ENCODE measurements at regions not wholly inside any gene's neighbourhood (a gene's known extent, or its start where the extent isn't known, plus 50 kb on each side); places are given as distances from the start of the nearest gene placed in this dataset.

- Histone ChIP-seq H4K20me1 (ENCODE audit: insufficient read depth) (no peaks in the 10 kb centered on the region), H3K27me3 (replicated peaks; ENCODE audit: insufficient read depth) (no peaks in the 10 kb centered on the region; the same call in 1 of the 2 replicates), H3K9ac (no peak overlapping the region), H3K4me3 (no peak overlapping the region), H3K9me2 (ENCODE audit: insufficient read depth) (no peaks in the 10 kb centered on the region), H3F3A (ENCODE audit: insufficient read depth) (no peaks in the 10 kb centered on the region), H2AFZ (no peak overlapping the region), H3K4me1 (ENCODE audit: insufficient read depth) (no peaks in the 10 kb centered on the region), H3K36me3 (ENCODE audit: low read depth) (no peaks in the 10 kb centered on the region), H3K9me3 (ENCODE audit: low read depth) (no peaks in the 10 kb centered on the region), H3K4me2 (ENCODE audit: unreplicated experiment) (no peak overlapping the region), H3K79me2 (ENCODE audit: insufficient read depth) (no peaks in the 10 kb centered on the region), H3K27ac (no peak overlapping the region)
- 35 to 39% methylated on average over 5 of the region's 5 CpGs for WGBS, 2 experiments (ENCODE audit: low coverage in 1 of 2, low lambda C conversion rate in 2 of 2, missing lambda C conversion rate in 2 of 2)
- TF ChIP-seq EZH2 (IDR thresholded peaks at IDR 0.05; ENCODE audit: insufficient read depth, poor library complexity, severe bottlenecking) (no peak), EZH2phosphoT487 (IDR thresholded peaks at IDR 0.05; ENCODE audit: insufficient read depth, low read depth) (no peak)
- no peak for DNase-seq
- in situ Hi-C loops (cut with MboI): no loop called here
Observed at GRCh38 chr11:70605846-70606245, 207.5 kb downstream of the CTTN start.

DNA sequence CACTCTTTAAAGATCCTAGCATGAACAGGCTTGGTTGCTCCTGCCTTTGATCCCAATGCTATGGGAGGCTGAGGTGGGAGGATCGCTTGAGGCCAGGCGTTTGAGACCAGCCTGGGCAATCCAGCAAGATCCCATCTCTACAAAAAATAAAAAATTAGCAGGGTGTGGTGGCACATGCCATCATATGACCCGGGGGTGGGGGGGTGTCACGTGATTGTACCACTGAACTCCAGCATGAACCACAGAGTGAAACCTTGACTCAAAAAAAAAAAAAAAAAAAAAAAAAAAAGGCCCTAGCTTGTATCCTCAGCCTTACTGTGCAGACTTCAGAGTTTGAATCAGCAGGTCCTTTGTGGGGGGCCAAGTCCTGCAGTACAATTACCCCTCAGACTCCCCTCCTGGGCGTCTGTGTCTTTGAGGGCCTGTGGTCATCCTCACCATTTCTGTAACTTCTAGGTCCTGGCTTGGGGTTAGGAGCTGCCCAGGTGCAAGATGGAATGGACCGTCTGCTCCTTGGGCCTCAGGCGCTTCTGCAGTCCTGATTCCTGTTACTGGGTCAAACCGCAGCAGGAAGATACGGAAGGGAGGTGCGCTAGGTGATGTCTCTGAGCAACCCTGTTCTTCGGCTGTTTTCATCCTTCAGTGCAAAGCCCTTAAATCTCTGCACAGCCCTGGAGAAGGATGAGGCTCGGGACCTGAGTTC, 208.1 kb downstream of the CTTN start:
- H3F3A ChIP-seq (ENCODE audit: insufficient read depth): no peaks in the 10 kb centered on the region
- TF ChIP-seq EZH2 (IDR thresholded peaks at IDR 0.05; ENCODE audit: insufficient read depth, poor library complexity, severe bottlenecking) (no peak), EZH2phosphoT487 (IDR thresholded peaks at IDR 0.05; ENCODE audit: insufficient read depth, low read depth) (no peak)
- H3K9ac ChIP-seq: no peak overlapping the region
- H3K4me3 ChIP-seq: no peak overlapping the region
- no peak overlapping the region for H3K27ac ChIP-seq
- no peaks in the 10 kb centered on the region for H3K9me2 ChIP-seq (ENCODE audit: insufficient read depth)
- H3K9me3 ChIP-seq (ENCODE audit: low read depth): no peaks in the 10 kb centered on the region
- no peaks in the 10 kb centered on the region for H3K79me2 ChIP-seq (ENCODE audit: insufficient read depth)
- no peaks in the 10 kb centered on the region for H4K20me1 ChIP-seq (ENCODE audit: insufficient read depth)
- in situ Hi-C loops (cut with MboI): no loop called here
- no peak for DNase-seq
- no peak overlapping the region for H3K4me2 ChIP-seq (ENCODE audit: unreplicated experiment)
- H2AFZ ChIP-seq: no peak overlapping the region
- no peaks in the 10 kb centered on the region for H3K36me3 ChIP-seq (ENCODE audit: low read depth)
- H3K4me1 ChIP-seq (ENCODE audit: insufficient read depth): no peaks in the 10 kb centered on the region
- 59 to 60% methylated on average over 11 to 12 of the region's 12 CpGs for WGBS, 2 experiments (ENCODE audit: low coverage in 1 of 2, low lambda C conversion rate in 2 of 2, missing lambda C conversion rate in 2 of 2)
- H3K27me3 ChIP-seq (replicated peaks; ENCODE audit: insufficient read depth): no peaks in the 10 kb centered on the region; the same call in 1 of the 2 replicates

- in situ Hi-C loops (cut with MboI): no loop called here
- TF ChIP-seq EZH2phosphoT487 (IDR thresholded peaks at IDR 0.05; ENCODE audit: insufficient read depth, low read depth): no peak
- TF ChIP-seq EZH2 (IDR thresholded peaks at IDR 0.05; ENCODE audit: insufficient read depth, poor library complexity, severe bottlenecking): no peak
- Histone ChIP-seq H3F3A (ENCODE audit: insufficient read depth) (no peaks in the 10 kb centered on the region), H3K4me2 (ENCODE audit: unreplicated experiment) (no peak overlapping the region), H3K9ac (no peak overlapping the region), H3K79me2 (ENCODE audit: insufficient read depth) (no peaks in the 10 kb centered on the region), H3K4me3 (no peak overlapping the region), H2AFZ (no peak overlapping the region), H4K20me1 (ENCODE audit: insufficient read depth) (no peaks in the 10 kb centered on the region), H3K36me3 (ENCODE audit: low read depth) (no peaks in the 10 kb centered on the region), H3K9me2 (ENCODE audit: insufficient read depth) (no peaks in the 10 kb centered on the region), H3K4me1 (ENCODE audit: insufficient read depth) (no peaks in the 10 kb centered on the region), H3K9me3 (ENCODE audit: low read depth) (no peaks in the 10 kb centered on the region), H3K27me3 (replicated peaks; ENCODE audit: insufficient read depth) (no peaks in the 10 kb centered on the region; the same call in 1 of the 2 replicates), H3K27ac (no peak overlapping the region)
- WGBS, 2 experiments (ENCODE audit: low coverage in 1 of 2, low lambda C conversion rate in 2 of 2, missing lambda C conversion rate in 2 of 2): 63 to 65% methylated on average over 10 of the region's 10 CpGs
- DNase-seq: no peak
Observed at GRCh38 chr11:70606951-70607330, 208.6 kb downstream of the CTTN start.

DNA sequence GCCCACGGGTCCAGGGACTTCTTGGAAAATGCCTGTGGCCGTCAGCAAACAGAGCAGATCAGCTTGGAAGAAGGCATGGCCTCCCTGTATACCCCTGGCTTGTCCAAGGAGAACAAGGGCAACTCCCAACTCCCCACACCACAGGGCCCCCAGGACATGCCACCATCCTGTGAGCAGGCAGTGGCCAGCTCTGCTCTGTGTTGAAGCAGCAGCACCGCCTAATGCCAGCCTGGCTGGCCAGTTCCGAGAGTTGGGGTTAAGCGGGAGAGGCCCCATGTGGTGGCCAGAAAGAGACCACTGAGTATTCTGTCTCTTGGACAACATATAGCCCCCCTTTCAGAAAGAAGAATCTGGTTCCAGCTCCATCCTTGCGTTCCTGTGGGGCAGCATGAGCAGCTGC, 209.2 kb downstream of the CTTN start:
- no peak overlapping the region for H2AFZ ChIP-seq
- H3K27ac ChIP-seq: no peak overlapping the region
- no peaks in the 10 kb centered on the region for H3K36me3 ChIP-seq (ENCODE audit: low read depth)
- no peak overlapping the region for H3K4me3 ChIP-seq
- H3K79me2 ChIP-seq (ENCODE audit: insufficient read depth): no peaks in the 10 kb centered on the region
- no peak overlapping the region for H3K9ac ChIP-seq
- no peaks in the 10 kb centered on the region for H3F3A ChIP-seq (ENCODE audit: insufficient read depth)
- in situ Hi-C loops (cut with MboI): no loop called here
- H3K4me1 ChIP-seq (ENCODE audit: insufficient read depth): no peaks in the 10 kb centered on the region
- H3K9me2 ChIP-seq (ENCODE audit: insufficient read depth): no peaks in the 10 kb centered on the region
- no peaks in the 10 kb centered on the region for H4K20me1 ChIP-seq (ENCODE audit: insufficient read depth)
- no peak overlapping the region for H3K4me2 ChIP-seq (ENCODE audit: unreplicated experiment)
- no peaks in the 10 kb centered on the region for H3K9me3 ChIP-seq (ENCODE audit: low read depth)
- DNase-seq: no peak
- H3K27me3 ChIP-seq (replicated peaks; ENCODE audit: insufficient read depth): no peaks in the 10 kb centered on the region; the same call in 1 of the 2 replicates
- no peak for TF ChIP-seq EZH2 (IDR thresholded peaks at IDR 0.05; ENCODE audit: insufficient read depth, poor library complexity, severe bottlenecking)
- no peak for TF ChIP-seq EZH2phosphoT487 (IDR thresholded peaks at IDR 0.05; ENCODE audit: insufficient read depth, low read depth)
- 69 to 72% methylated on average over 6 of the region's 6 CpGs for WGBS, 2 experiments (ENCODE audit: low coverage in 1 of 2, low lambda C conversion rate in 2 of 2, missing lambda C conversion rate in 2 of 2)

Data from GM23248 (cell line).